Uterus (tissue), 2 donors: ENCODE measurements at regions not wholly inside any gene's neighbourhood (a gene's known extent, or its start where the extent isn't known, plus 50 kb on each side); places are given as distances from the start of the nearest gene placed in this dataset.

ENCODE experiments used
- CTCF ChIP-seq, 4 experiments: fragments of 200-600 bp in 2 of 4; fragments of 450-650 bp in 2 of 4; sonication (generic) in 2 of 4; IDR thresholded peaks; one replicate each; pipeline ENCODE4 v1.5.1; 2016 to 2019; ENCODE audit warnings: antibody characterized with exemption in 4 of 4, mild to moderate bottlenecking in 2 of 4, moderate library complexity in 1 of 4
- POLR2A ChIP-seq, 2 donors: fragments of 450-650 bp; IDR thresholded peaks; one replicate each; pipeline ENCODE4 v1.6.1; 2016; ENCODE audit warnings: antibody characterized with exemption in 2 of 2, mild to moderate bottlenecking in 1 of 2, moderate library complexity in 1 of 2

- TF ChIP-seq CTCF (IDR thresholded peaks at IDR 0.05) (no peak), POLR2A (IDR thresholded peaks at IDR 0.05) (no peak)
Measured at GRCh38 chr6:11432713-11433450, 104.7 kb upstream of the TMEM170B start.
